Stomach (tissue), 8 donors: ENCODE measurements at regions not wholly inside any gene's neighbourhood (a gene's known extent, or its start where the extent isn't known, plus 50 kb on each side); places are given as distances from the start of the nearest gene placed in this dataset.

ENCODE experiments used
- DNase-seq, 2 donors: peaks; one replicate each; pipeline versions ENCODE4 v3.0.0 to v3.0.0-alpha.2; 2013 to 2019
- H3K27ac ChIP-seq, 5 donors: fragments of 200-600 bp in 4 of 5; sonication (generic) in 4 of 5; one replicate each; pipeline ENCODE4 v1.5.1; 2013 to 2019; ENCODE audit warnings: mild to moderate bottlenecking in 1 of 5, moderate library complexity in 1 of 5
- H3K27me3 ChIP-seq, 3 donors: fragments of 200-600 bp; sonication (generic); one replicate each; pipeline ENCODE4 v1.5.1; 2017 to 2019; ENCODE audit warnings: mixed run types in 1 of 3
- H3K36me3 ChIP-seq, 4 donors: fragments of 200-600 bp; sonication (generic); 1 replicate in 3 of 4; 2 replicates in 1 of 4; pipeline ENCODE4 v1.5.1; 2016 to 2019
- H3K4me1 ChIP-seq, 4 donors: fragments of 200-600 bp; sonication (generic); one replicate each; pipeline ENCODE4 v1.5.1; 2016 to 2019
- H3K4me3 ChIP-seq, 4 donors: fragments of 200-600 bp; sonication (generic) in 3 of 4; one replicate each; pipeline ENCODE4 v1.5.1; 2016 to 2019; ENCODE audit warnings: mild to moderate bottlenecking in 1 of 4
- H3K9me3 ChIP-seq, 4 donors: fragments of 200-600 bp; sonication (generic); one replicate each; pipeline ENCODE4 v1.5.1; 2016 to 2019
- CTCF ChIP-seq, 7 experiments: fragments of 450-650 bp in 4 of 7; fragments of 200-600 bp in 3 of 7; sonication (generic) in 3 of 7; IDR thresholded peaks; one replicate each; pipeline ENCODE4 v1.5.1; 2016 to 2019; ENCODE audit warnings: antibody characterized with exemption in 7 of 7, control low read depth in 2 of 7, mild to moderate bottlenecking in 1 of 7
- EP300 ChIP-seq: sonication (generic); formaldehyde crosslinking; IDR thresholded peaks from one replicate; pipeline ENCODE4 v1.6.1; 2017; ENCODE audit warnings: antibody characterized with exemption
- POLR2A ChIP-seq, 4 donors: fragments of 450-650 bp; IDR thresholded peaks; one replicate each; pipeline ENCODE4 v1.6.1; 2016; ENCODE audit warnings: antibody characterized with exemption in 4 of 4, control low read depth in 2 of 4, mild to moderate bottlenecking in 1 of 4, moderate library complexity in 1 of 4
- POLR2AphosphoS5 ChIP-seq, 3 donors: sonication (generic); formaldehyde crosslinking; IDR thresholded peaks; one replicate each; pipeline ENCODE4 v1.6.1; 2016; ENCODE audit warnings: antibody characterized with exemption in 3 of 3
- WGBS, 5 donors: extraction: QIAGEN DNeasy Blood & Tissue Kit in 3 of 5; methylation state at CpG; one replicate each; pipeline versions ENCODE4 v1.1.5 to v1.1.7; 2013 to 2018; 5-methylcytosine and 5-hydroxymethylcytosine counted together
- intact Hi-C: fragments of 100-400 bp; cut with DNase I; formaldehyde crosslinking; loops from one replicate; pipeline ENCODE4 v1.15.1; 2023; ENCODE audit warnings: low total_unique reads
- donor health status: healthy with polysubstance abuse.
- donor health status: Bipolar disorder and iron deficiency.
- donor health status: healthy.

GRCh38 chr6:85062884-85063283, 298.5 kb upstream of the TBX18 start:
- Histone ChIP-seq H3K4me3 (no peak overlapping the region), H3K4me1 (no peaks in the 10 kb centered on the region), H3K36me3 (no peaks in the 10 kb centered on the region), H3K9me3 (no peaks in the 10 kb centered on the region), H3K27ac (no peak overlapping the region), H3K27me3 (no peaks in the 10 kb centered on the region)
- DNase-seq = no peak
- intact Hi-C loops = no loop called here
- TF ChIP-seq CTCF (IDR thresholded peaks at IDR 0.05) = no peak
- TF ChIP-seq POLR2AphosphoS5 (IDR thresholded peaks at IDR 0.05) = no peak
- no peak for TF ChIP-seq POLR2A (IDR thresholded peaks at IDR 0.05)
- TF ChIP-seq EP300 = no peak
- 74 to 86% (median 75%) methylated on average over 2 of the region's 2 CpGs for WGBS, 5 donors

- H3K4me3 ChIP-seq = no peak overlapping the region
- 17 to 60% (median 54%) methylated on average over 2 of the region's 2 CpGs for WGBS, 5 donors
- no peak for DNase-seq
- H3K9me3 ChIP-seq = no peaks in the 10 kb centered on the region
- H3K27ac ChIP-seq = no peak overlapping the region
- no peaks in the 10 kb centered on the region for H3K4me1 ChIP-seq
- intact Hi-C loops = no loop called here
- H3K27me3 ChIP-seq = no peaks in the 10 kb centered on the region
- H3K36me3 ChIP-seq = no peaks in the 10 kb centered on the region
- TF ChIP-seq EP300 (no peak), CTCF (IDR thresholded peaks at IDR 0.05) (no peak), POLR2AphosphoS5 (IDR thresholded peaks at IDR 0.05) (no peak), POLR2A (IDR thresholded peaks at IDR 0.05) (no peak)
Measured at GRCh38 chr6:85058806-85059205, 294.4 kb upstream of the TBX18 start.

- intact Hi-C loops = no loop called here
- H3K4me3 ChIP-seq = no peak overlapping the region
- no peak for DNase-seq
- no peaks in the 10 kb centered on the region for H3K27me3 ChIP-seq
- peaks cover 0 to 4% (median 0%) of the 10 kb centered on the region in 4 donors for H3K9me3 ChIP-seq
- no peaks in the 10 kb centered on the region for H3K36me3 ChIP-seq
- no peak for TF ChIP-seq POLR2AphosphoS5 (IDR thresholded peaks at IDR 0.05)
- TF ChIP-seq CTCF (IDR thresholded peaks at IDR 0.05) = no peak
- no peak for TF ChIP-seq EP300
- TF ChIP-seq POLR2A (IDR thresholded peaks at IDR 0.05) = no peak
- H3K4me1 ChIP-seq = no peaks in the 10 kb centered on the region
- H3K27ac ChIP-seq = no peak overlapping the region
Measured at GRCh38 chr6:85050149-85050548, 285.8 kb upstream of the TBX18 start.

DNA sequence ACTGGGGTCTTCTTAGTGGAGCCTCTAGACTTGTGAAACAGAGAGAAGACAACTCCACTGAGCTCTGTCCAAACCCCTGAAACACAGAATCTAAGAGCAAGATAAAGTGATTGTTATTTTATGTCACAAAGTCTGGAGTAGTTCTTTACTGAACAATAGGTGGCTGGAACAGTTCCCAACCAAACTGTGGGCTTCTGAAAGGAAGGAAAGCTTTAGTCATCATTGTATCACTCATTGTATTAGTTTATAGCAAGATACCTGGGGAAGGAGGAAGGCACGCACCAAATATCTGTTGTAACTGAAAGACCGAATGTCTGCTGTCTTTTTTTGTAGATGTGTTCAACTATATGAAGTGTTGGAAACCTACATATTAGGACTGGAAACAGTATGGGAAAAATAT, 284.9 kb upstream of the TBX18 start:
- H3K4me1 ChIP-seq = no peaks in the 10 kb centered on the region
- H3K36me3 ChIP-seq = no peaks in the 10 kb centered on the region
- no peaks in the 10 kb centered on the region for H3K27me3 ChIP-seq
- TF ChIP-seq CTCF (IDR thresholded peaks at IDR 0.05) = no peak
- TF ChIP-seq POLR2A (IDR thresholded peaks at IDR 0.05) = no peak
- no peak for TF ChIP-seq POLR2AphosphoS5 (IDR thresholded peaks at IDR 0.05)
- TF ChIP-seq EP300 = no peak
- WGBS, 5 donors = 88 to 97% (median 88%) methylated on average over 2 of the region's 2 CpGs
- no peak overlapping the region for H3K27ac ChIP-seq
- H3K9me3 ChIP-seq = peaks cover 0 to 4% (median 0%) of the 10 kb centered on the region in 4 donors
- H3K4me3 ChIP-seq = no peak overlapping the region
- intact Hi-C loops = no loop called here
- DNase-seq = no peak
